ENCODE measurements at regions not wholly inside any gene's neighbourhood (a gene's known extent, or its start where the extent isn't known, plus 50 kb on each side); places are given as distances from the start of the nearest gene placed in this dataset.

DNA sequence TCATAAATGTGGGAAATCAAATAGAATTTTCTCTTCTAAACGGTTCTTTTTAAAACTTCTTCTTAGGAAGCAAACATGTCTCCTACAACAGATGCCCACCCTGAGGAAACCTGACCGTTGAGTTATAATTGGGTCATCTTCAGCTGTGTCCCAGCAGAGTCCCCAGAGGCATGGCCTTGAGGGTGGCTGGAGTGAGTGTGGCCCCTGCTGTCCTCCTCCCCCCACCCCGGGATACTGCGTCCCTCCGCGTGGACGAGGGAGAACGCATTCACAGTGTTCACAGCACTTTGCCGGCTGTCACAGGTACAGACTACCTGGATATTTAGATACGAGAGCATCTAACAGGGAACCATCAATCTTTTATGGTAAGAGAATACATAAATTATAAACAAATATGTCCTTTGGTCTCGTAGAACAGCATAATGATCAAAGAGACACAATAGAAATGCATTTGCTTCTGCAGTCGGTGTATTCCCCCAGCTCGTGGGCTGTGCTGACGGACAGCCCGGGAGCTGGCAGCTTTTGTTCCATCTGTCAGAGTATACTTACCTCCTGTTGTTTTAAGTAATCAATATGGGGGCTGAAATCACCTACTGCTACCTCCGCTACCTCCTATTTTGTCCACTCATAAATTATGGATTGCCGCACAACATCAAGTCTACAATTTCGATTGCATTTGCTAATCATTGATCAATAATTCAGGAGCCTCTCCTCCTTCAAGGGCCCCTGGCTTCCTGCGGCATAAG, 214.7 kb downstream of the IRX2 start:
- TF ChIP-seq, protein P1, sequence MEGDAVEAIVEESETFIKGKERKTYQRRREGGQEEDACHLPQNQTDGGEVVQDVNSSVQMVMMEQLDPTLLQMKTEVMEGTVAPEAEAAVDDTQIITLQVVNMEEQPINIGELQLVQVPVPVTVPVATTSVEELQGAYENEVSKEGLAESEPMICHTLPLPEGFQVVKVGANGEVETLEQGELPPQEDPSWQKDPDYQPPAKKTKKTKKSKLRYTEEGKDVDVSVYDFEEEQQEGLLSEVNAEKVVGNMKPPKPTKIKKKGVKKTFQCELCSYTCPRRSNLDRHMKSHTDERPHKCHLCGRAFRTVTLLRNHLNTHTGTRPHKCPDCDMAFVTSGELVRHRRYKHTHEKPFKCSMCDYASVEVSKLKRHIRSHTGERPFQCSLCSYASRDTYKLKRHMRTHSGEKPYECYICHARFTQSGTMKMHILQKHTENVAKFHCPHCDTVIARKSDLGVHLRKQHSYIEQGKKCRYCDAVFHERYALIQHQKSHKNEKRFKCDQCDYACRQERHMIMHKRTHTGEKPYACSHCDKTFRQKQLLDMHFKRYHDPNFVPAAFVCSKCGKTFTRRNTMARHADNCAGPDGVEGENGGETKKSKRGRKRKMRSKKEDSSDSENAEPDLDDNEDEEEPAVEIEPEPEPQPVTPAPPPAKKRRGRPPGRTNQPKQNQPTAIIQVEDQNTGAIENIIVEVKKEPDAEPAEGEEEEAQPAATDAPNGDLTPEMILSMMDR (IDR thresholded peaks at IDR 0.05; ENCODE audit: low read length): no peak
- TF ChIP-seq EZH2 (optimal IDR thresholded peaks at IDR 0.05; ENCODE audit: low read depth, low read length): no peak
